Neuronal stem cell (in vitro differentiated cells): ENCODE measurements at regions not wholly inside any gene's neighbourhood (a gene's known extent, or its start where the extent isn't known, plus 50 kb on each side); places are given as distances from the start of the nearest gene placed in this dataset.
A peak's percentile ranks its signal among the peaks of the same experiment; 100 is the strongest.

Experiments
- DNase-seq: peaks from one replicate; pipeline ENCODE4 v3.0.0-alpha.2; 2013; ENCODE audit warnings: low spot score
- H2AFZ ChIP-seq: one replicate; pipeline ENCODE4 v1.6.1; 2013; ENCODE audit warnings: mild to moderate bottlenecking, low read length, inconsistent platforms
- H2AK5ac ChIP-seq: 2 replicates; pipeline ENCODE4 v1.6.1; 2013; ENCODE audit warnings: low read depth, mild to moderate bottlenecking, inconsistent platforms, low read length, moderate library complexity, mixed read lengths
- H2BK120ac ChIP-seq: 2 replicates; pipeline ENCODE4 v1.6.1; 2013; ENCODE audit warnings: low read depth, mild to moderate bottlenecking, inconsistent platforms, low read length, moderate library complexity, mixed read lengths
- H2BK12ac ChIP-seq: one replicate; pipeline ENCODE4 v1.6.1; 2013; ENCODE audit warnings: low read length, inconsistent platforms
- H2BK15ac ChIP-seq: 2 replicates; pipeline ENCODE4 v1.6.1; 2013; ENCODE audit warnings: mild to moderate bottlenecking, low read length, inconsistent platforms, mixed read lengths
- H2BK5ac ChIP-seq: one replicate; pipeline ENCODE4 v1.6.1; 2013; ENCODE audit warnings: inconsistent platforms, mild to moderate bottlenecking, low read length, moderate library complexity
- H3K14ac ChIP-seq: one replicate; pipeline ENCODE4 v1.6.1; 2013; ENCODE audit warnings: low read length, inconsistent platforms
- H3K18ac ChIP-seq: 2 replicates; pipeline ENCODE4 v1.6.1; 2013; ENCODE audit warnings: low read length, inconsistent platforms
- H3K23ac ChIP-seq: 2 replicates; pipeline ENCODE4 v1.6.1; 2013; ENCODE audit warnings: low read depth, mild to moderate bottlenecking, mixed read lengths, low read length, inconsistent platforms; ENCODE audit not compliant: poor library complexity
- H3K27ac ChIP-seq: replicated peaks from 3 replicates; pipeline ENCODE4 v1.5.1; 2013; ENCODE audit warnings: low read length, inconsistent platforms
- H3K27me3 ChIP-seq, 3 experiments: 2 replicates each; pipeline ENCODE4 v1.6.1; 2013; ENCODE audit warnings: low read length in 3 of 3, mild to moderate bottlenecking in 2 of 3, inconsistent platforms in 1 of 3, low read depth in 1 of 3, mixed read lengths in 1 of 3, moderate library complexity in 1 of 3; ENCODE audit not compliant: control insufficient read depth in 3 of 3, insufficient read depth in 3 of 3
- H3K36me3 ChIP-seq, 2 donors: replicated peaks in 1 of 2; 2 replicates each; pipeline ENCODE4 v1.6.1; 2013; ENCODE audit warnings: low read length in 2 of 2; ENCODE audit not compliant: control insufficient read depth in 2 of 2, insufficient read depth in 2 of 2
- H3K4ac ChIP-seq: 2 replicates; pipeline ENCODE4 v1.6.1; 2013; ENCODE audit warnings: inconsistent platforms, mild to moderate bottlenecking, low read length, moderate library complexity
- H3K4me1 ChIP-seq, 2 donors: 1 replicate in 1 of 2; 2 replicates in 1 of 2; pipeline ENCODE4 v1.6.1; 2013; ENCODE audit warnings: low read length in 2 of 2, low read depth in 1 of 2; ENCODE audit not compliant: control insufficient read depth in 2 of 2, insufficient read depth in 1 of 2
- H3K4me2 ChIP-seq: one replicate; pipeline ENCODE4 v1.6.1; 2013; ENCODE audit warnings: mild to moderate bottlenecking, low read length, inconsistent platforms; ENCODE audit not compliant: insufficient read depth, poor library complexity, severe bottlenecking
- H3K4me3 ChIP-seq, 2 donors: 2 replicates each; pipeline ENCODE4 v1.5.1; 2013; ENCODE audit warnings: low read length in 2 of 2, mild to moderate bottlenecking in 2 of 2, inconsistent platforms in 1 of 2, moderate library complexity in 1 of 2
- H3K79me1 ChIP-seq: one replicate; pipeline ENCODE4 v1.6.1; 2013; ENCODE audit warnings: low read depth, mild to moderate bottlenecking, inconsistent platforms, low read length, moderate library complexity
- H3K9ac ChIP-seq: one replicate; pipeline ENCODE4 v1.6.1; 2013; ENCODE audit warnings: mild to moderate bottlenecking, low read depth, low read length, inconsistent platforms; ENCODE audit not compliant: poor library complexity
- H3K9me3 ChIP-seq, 2 donors: replicated peaks in 1 of 2; 2 replicates each; pipeline versions ENCODE3 to v1.6.1; 2013; ENCODE audit warnings: low read length in 2 of 2, mild to moderate bottlenecking in 2 of 2, inconsistent platforms in 1 of 2, low read depth in 1 of 2, mixed read lengths in 1 of 2, moderate library complexity in 1 of 2; ENCODE audit not compliant: control insufficient read depth in 2 of 2, insufficient read depth in 1 of 2
- H4K8ac ChIP-seq: one replicate; pipeline ENCODE4 v1.6.1; 2013; ENCODE audit warnings: low read depth, mild to moderate bottlenecking, inconsistent platforms, low read length, moderate library complexity
- H4K91ac ChIP-seq: one replicate; pipeline ENCODE4 v1.6.1; 2013; ENCODE audit warnings: low read length, low read depth, mild to moderate bottlenecking, inconsistent platforms; ENCODE audit not compliant: poor library complexity
- WGBS, 2 donors: extraction: QIAGEN DNeasy Blood & Tissue Kit; methylation state at CpG; one replicate each; pipeline ENCODE4 v1.1.7; 2013; ENCODE audit warnings: missing lambda C conversion rate in 2 of 2, mixed read lengths in 1 of 2; ENCODE audit not compliant: insufficient read length in 2 of 2, insufficient replicate concordance in 1 of 2; ENCODE audit errors: extremely low coverage in 2 of 2; 5-methylcytosine and 5-hydroxymethylcytosine counted together

DNA sequence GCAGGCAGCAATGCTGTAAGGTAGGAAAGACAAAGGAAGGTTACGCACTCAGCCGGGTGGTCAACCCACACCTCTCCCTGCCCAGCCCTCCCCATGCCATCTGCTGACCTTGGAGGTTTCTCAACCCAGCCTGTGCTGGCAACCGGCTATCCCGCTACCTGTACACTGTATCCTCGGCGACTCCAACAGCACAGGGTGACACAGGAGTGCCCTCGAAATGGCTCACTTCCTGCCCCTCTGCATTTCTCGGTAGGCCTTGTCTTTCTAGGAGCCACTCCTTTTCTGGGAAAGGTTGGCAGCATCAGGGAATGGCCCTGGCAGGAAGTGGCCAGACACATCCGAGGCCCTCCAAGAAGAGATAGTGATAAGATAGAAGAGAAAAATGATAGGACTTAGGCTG, 124.0 kb downstream of the PROX1 start:
- no peak overlapping the region for H2BK5ac ChIP-seq
- H3K18ac ChIP-seq = peak overlapping the region; percentile 22
- H3K23ac ChIP-seq = no peak overlapping the region
- no peaks in the 10 kb centered on the region for H3K79me1 ChIP-seq
- peaks cover 0 to 7% (median 0%) of the 10 kb centered on the region in 3 experiments for H3K27me3 ChIP-seq
- H3K9ac ChIP-seq = no peak overlapping the region
- H3K4ac ChIP-seq = no peak overlapping the region
- no peak for DNase-seq
- no CpG with 5 or more reads among the region's 9 CpGs for WGBS, 2 donors
- H2AFZ ChIP-seq = no peak overlapping the region
- H4K8ac ChIP-seq = no peak overlapping the region
- no peak overlapping the region for H3K4me2 ChIP-seq
- no peak overlapping the region for H4K91ac ChIP-seq
- no peak overlapping the region for H2AK5ac ChIP-seq
- H3K4me3 ChIP-seq = no peak overlapping the region
- no peak overlapping the region for H3K14ac ChIP-seq
- H3K27ac ChIP-seq = no peak overlapping the region
- H3K36me3 ChIP-seq = no peaks in the 10 kb centered on the region
- no peaks in the 10 kb centered on the region for H3K9me3 ChIP-seq
- H3K4me1 ChIP-seq = peaks cover 0 to 5% of the 10 kb centered on the region in 2 donors
- no peak overlapping the region for H2BK15ac ChIP-seq
- no peak overlapping the region for H2BK12ac ChIP-seq
- no peak overlapping the region for H2BK120ac ChIP-seq

DNA sequence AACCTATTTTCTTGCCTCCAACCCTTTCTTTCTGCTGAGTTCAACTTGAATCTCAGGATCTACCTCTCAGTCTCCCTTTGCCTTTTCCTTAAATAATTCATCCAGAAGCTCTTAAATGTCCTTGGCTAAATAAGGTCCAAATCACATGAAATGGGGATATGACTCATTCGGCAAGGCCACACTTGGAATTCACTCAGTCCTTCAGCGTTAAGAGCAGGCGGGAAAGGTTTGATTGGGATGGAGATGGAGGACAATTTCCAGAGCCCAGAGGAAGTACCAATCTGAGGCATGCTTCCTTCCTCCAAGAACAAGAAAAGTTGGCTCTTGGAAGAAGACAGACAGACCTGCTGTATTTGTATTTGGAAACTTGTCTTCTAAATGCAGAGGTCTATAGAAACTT, 128.5 kb downstream of the PROX1 start:
- Histone ChIP-seq H2AK5ac (no peak overlapping the region), H4K8ac (no peak overlapping the region), H3K23ac (no peak overlapping the region), H3K9me3 (peaks cover 10% of the 10 kb centered on the region in 2 donors), H2BK5ac (no peak overlapping the region), H3K18ac (no peak overlapping the region), H3K4me1 (peaks cover 0 to 2% of the 10 kb centered on the region in 2 donors), H3K27me3 (peaks cover 0 to 9% (median 0%) of the 10 kb centered on the region in 3 experiments), H3K27ac (no peak overlapping the region), H2AFZ (no peak overlapping the region), H2BK120ac (no peak overlapping the region), H3K4me3 (no peak overlapping the region), H3K36me3 (no peaks in the 10 kb centered on the region), H3K4me2 (no peak overlapping the region), H3K4ac (no peak overlapping the region), H2BK12ac (no peak overlapping the region), H3K9ac (no peak overlapping the region), H3K79me1 (no peaks in the 10 kb centered on the region), H2BK15ac (no peak overlapping the region), H4K91ac (no peak overlapping the region), H3K14ac (no peak overlapping the region)
- DNase-seq = no peak
- WGBS, 2 donors = no CpG with 5 or more reads among the region's 3 CpGs

DNA sequence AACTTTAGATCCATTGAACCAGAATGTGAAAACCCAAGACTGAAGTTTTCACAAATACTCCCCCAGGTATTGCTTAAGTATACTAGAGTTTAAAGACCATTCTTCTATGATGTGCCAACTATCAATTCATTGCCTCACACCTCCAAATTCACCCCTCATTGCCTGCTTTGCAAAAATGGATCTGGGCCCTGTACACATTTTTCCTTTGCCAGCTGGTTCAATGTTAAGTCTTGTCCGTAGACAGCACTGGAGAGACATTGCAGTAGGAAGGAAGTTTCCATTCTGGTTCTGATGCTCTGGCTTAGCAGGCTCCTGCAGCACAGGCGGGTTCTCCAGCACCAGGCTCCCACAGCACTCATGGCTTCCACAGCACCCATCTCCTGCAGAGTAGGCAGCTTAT, 130.0 kb downstream of the PROX1 start:
- no CpG with 5 or more reads among the region's 2 CpGs for WGBS, 2 donors

DNA sequence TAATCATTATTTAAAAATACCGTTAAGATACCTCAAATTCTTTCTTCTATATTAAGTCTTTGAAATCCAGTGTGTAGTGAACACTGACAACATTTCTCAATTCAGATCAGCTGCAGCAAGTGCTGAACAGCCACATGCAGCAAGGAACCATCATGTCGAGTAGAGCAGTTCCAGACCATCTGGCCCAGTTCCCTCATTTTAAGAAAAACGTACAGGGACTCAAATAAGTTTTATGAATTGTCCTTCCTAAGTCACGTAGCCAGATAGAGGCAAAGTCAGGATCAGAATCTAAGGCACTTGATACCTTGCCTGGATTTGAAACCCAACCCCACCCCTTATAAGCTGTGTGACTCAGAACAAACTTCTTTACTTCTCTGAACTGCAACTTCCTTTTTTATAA, 132.4 kb downstream of the PROX1 start:
- Histone ChIP-seq H4K8ac (no peak overlapping the region), H3K18ac (no peak overlapping the region), H2BK5ac (no peak overlapping the region), H4K91ac (no peak overlapping the region), H3K23ac (no peak overlapping the region), H2BK15ac (no peak overlapping the region), H2AK5ac (no peak overlapping the region), H3K14ac (no peak overlapping the region), H3K4me1 (peaks cover 0 to 6% of the 10 kb centered on the region in 2 donors), H2BK120ac (no peak overlapping the region), H3K4me3 (no peak overlapping the region), H3K36me3 (no peaks in the 10 kb centered on the region), H2AFZ (no peak overlapping the region), H3K27me3 (peaks cover 0 to 11% (median 0%) of the 10 kb centered on the region in 3 experiments), H3K79me1 (no peaks in the 10 kb centered on the region), H3K27ac (no peak overlapping the region), H3K9me3 (peaks cover 10% of the 10 kb centered on the region in 2 donors), H3K4ac (no peak overlapping the region), H2BK12ac (no peak overlapping the region), H3K9ac (no peak overlapping the region), H3K4me2 (no peak overlapping the region)
- DNase-seq = no peak
- WGBS, 2 donors = no CpG with 5 or more reads among the region's 4 CpGs

More for the DNA sequence above, 130.0 kb downstream of the PROX1 start:
- Histone ChIP-seq H2AK5ac (no peak overlapping the region), H3K9ac (no peak overlapping the region), H3K23ac (no peak overlapping the region), H3K14ac (no peak overlapping the region), H3K18ac (no peak overlapping the region), H2BK5ac (no peak overlapping the region), H3K4me3 (no peak overlapping the region), H2BK15ac (no peak overlapping the region), H2BK12ac (no peak overlapping the region), H4K8ac (no peak overlapping the region), H2AFZ (no peak overlapping the region), H3K9me3 (peaks cover 10% of the 10 kb centered on the region in 2 donors), H3K36me3 (no peaks in the 10 kb centered on the region), H3K4me1 (peaks cover 0 to 3% of the 10 kb centered on the region in 2 donors), H3K27me3 (peaks cover 0 to 8% (median 0%) of the 10 kb centered on the region in 3 experiments), H3K4me2 (no peak overlapping the region), H3K27ac (no peak overlapping the region), H3K79me1 (no peaks in the 10 kb centered on the region), H3K4ac (no peak overlapping the region), H2BK120ac (no peak overlapping the region), H4K91ac (no peak overlapping the region)
- no peak for DNase-seq
